Natural killer cell (primary cell): ENCODE measurements at regions not wholly inside any gene's neighbourhood (a gene's known extent, or its start where the extent isn't known, plus 50 kb on each side); places are given as distances from the start of the nearest gene placed in this dataset.

ENCODE experiments used
- ATAC-seq, 3 donors: fragments of 150-1000 bp in 2 of 3; fragments of 200-7000 bp in 1 of 3; cut with Tn5 transposase; 1 replicate in 1 of 3; 2 replicates in 2 of 3; pipeline ENCODE4 v1.10.0; 2021; ENCODE audit warnings: mild to moderate bottlenecking in 2 of 3, moderate library complexity in 2 of 3
- DNase-seq, 2 donors: peaks; one replicate each; pipeline versions ENCODE4 v3.0.0 to v3.0.0-alpha.2; 2013 to 2021; ENCODE audit warnings: mixed read lengths in 1 of 2
- H3K27ac ChIP-seq: one replicate; pipeline ENCODE4 v1.5.1; 2013; ENCODE audit warnings: mild to moderate bottlenecking, low read length
- H3K27me3 ChIP-seq: one replicate; pipeline ENCODE4 v1.6.1; 2013; ENCODE audit warnings: low read length; ENCODE audit not compliant: control insufficient read depth, insufficient read depth
- H3K36me3 ChIP-seq: one replicate; pipeline ENCODE4 v1.6.1; 2013; ENCODE audit warnings: low read length; ENCODE audit not compliant: control insufficient read depth, insufficient read depth
- H3K4me1 ChIP-seq: one replicate; pipeline ENCODE4 v1.6.1; 2013; ENCODE audit warnings: low read length; ENCODE audit not compliant: control insufficient read depth, insufficient read depth
- H3K4me3 ChIP-seq: one replicate; pipeline ENCODE4 v1.5.1; 2013; ENCODE audit warnings: low read length
- H3K9me3 ChIP-seq: one replicate; pipeline ENCODE4 v1.6.1; 2013; ENCODE audit warnings: low read length; ENCODE audit not compliant: control insufficient read depth, insufficient read depth
- H3K27ac Mint-ChIP-seq, 2 donors: one replicate each; pipeline ENCODE4 v1.8.0; 2022; ENCODE audit warnings: mild to moderate bottlenecking in 2 of 2, mixed read lengths in 2 of 2, moderate library complexity in 1 of 2
- H3K27me3 Mint-ChIP-seq, 2 donors: one replicate each; pipeline ENCODE4 v1.8.0; 2022; ENCODE audit warnings: low read depth in 2 of 2, mixed read lengths in 2 of 2
- H3K36me3 Mint-ChIP-seq: one replicate; pipeline ENCODE4 v1.8.0; 2022; ENCODE audit warnings: mixed read lengths
- H3K4me1 Mint-ChIP-seq, 2 donors: one replicate each; pipeline ENCODE4 v1.8.0; 2022; ENCODE audit warnings: mixed read lengths in 2 of 2
- H3K4me3 Mint-ChIP-seq: one replicate; pipeline ENCODE4 v1.8.0; 2022; ENCODE audit warnings: mild to moderate bottlenecking, moderate library complexity, mixed read lengths
- H3K9me3 Mint-ChIP-seq, 2 donors: one replicate each; pipeline ENCODE4 v1.8.0; 2022; ENCODE audit warnings: mixed read lengths in 2 of 2
- WGBS: methylation state at CpG from one replicate; pipeline ENCODE4 v1.1.7; 2013; ENCODE audit warnings: missing lambda C conversion rate; ENCODE audit not compliant: insufficient coverage; 5-methylcytosine and 5-hydroxymethylcytosine counted together
- intact Hi-C: fragments of 100-400 bp; cut with micrococcal nuclease; formaldehyde crosslinking; loops from one replicate; pipeline ENCODE4 v1.14.2; 2022
- TF ChIP-seq, protein P1 (sequence below): fragments of 200-600 bp; IDR thresholded peaks from one replicate; pipeline ENCODE4 v1.8.0; 2022; ENCODE audit warnings: antibody characterized with exemption

- 90% methylated on average over 5 of the region's 6 CpGs for WGBS
- no peaks in the 10 kb centered on the region for H3K36me3 ChIP-seq
- H3K27me3 ChIP-seq: no peaks in the 10 kb centered on the region
- no peak for ATAC-seq
- H3K9me3 ChIP-seq: no peaks in the 10 kb centered on the region
- TF ChIP-seq, protein P1, sequence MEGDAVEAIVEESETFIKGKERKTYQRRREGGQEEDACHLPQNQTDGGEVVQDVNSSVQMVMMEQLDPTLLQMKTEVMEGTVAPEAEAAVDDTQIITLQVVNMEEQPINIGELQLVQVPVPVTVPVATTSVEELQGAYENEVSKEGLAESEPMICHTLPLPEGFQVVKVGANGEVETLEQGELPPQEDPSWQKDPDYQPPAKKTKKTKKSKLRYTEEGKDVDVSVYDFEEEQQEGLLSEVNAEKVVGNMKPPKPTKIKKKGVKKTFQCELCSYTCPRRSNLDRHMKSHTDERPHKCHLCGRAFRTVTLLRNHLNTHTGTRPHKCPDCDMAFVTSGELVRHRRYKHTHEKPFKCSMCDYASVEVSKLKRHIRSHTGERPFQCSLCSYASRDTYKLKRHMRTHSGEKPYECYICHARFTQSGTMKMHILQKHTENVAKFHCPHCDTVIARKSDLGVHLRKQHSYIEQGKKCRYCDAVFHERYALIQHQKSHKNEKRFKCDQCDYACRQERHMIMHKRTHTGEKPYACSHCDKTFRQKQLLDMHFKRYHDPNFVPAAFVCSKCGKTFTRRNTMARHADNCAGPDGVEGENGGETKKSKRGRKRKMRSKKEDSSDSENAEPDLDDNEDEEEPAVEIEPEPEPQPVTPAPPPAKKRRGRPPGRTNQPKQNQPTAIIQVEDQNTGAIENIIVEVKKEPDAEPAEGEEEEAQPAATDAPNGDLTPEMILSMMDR: no peak
- H3K27me3 Mint-ChIP-seq: no peaks in the 10 kb centered on the region
- H3K4me3 ChIP-seq: no peak overlapping the region
- no peaks in the 10 kb centered on the region for H3K4me1 Mint-ChIP-seq
- H3K36me3 Mint-ChIP-seq: no peaks in the 10 kb centered on the region
- H3K4me3 Mint-ChIP-seq: no peak overlapping the region
- H3K27ac Mint-ChIP-seq: no peak overlapping the region
- H3K9me3 Mint-ChIP-seq: peaks cover 5 to 6% of the 10 kb centered on the region in 2 donors
- intact Hi-C loops: no loop called here
- no peak for DNase-seq
- H3K27ac ChIP-seq: no peak overlapping the region
- H3K4me1 ChIP-seq: no peaks in the 10 kb centered on the region
Measured at GRCh38 chr2:226352941-226353560, 446.6 kb downstream of the IRS1 start.

- DNase-seq: no peak
- Histone ChIP-seq H3K27ac (no peak overlapping the region), H3K27me3 (no peaks in the 10 kb centered on the region), H3K4me1 (no peaks in the 10 kb centered on the region), H3K4me3 (no peak overlapping the region), H3K9me3 (peaks cover 2% of the 10 kb centered on the region), H3K36me3 (no peaks in the 10 kb centered on the region)
- Mint-ChIP-seq H3K9me3 (peaks cover 5 to 8% of the 10 kb centered on the region in 2 donors), H3K4me3 (no peak overlapping the region), H3K4me1 (no peaks in the 10 kb centered on the region), H3K27ac (no peak overlapping the region), H3K27me3 (no peaks in the 10 kb centered on the region), H3K36me3 (no peaks in the 10 kb centered on the region)
- TF ChIP-seq, protein P1: no peak
- intact Hi-C loops: no loop called here
- no peak for ATAC-seq
- WGBS: 75% methylated on average over 2 of the region's 2 CpGs
Measured at GRCh38 chr2:226351711-226352110, 447.9 kb downstream of the IRS1 start.

DNA sequence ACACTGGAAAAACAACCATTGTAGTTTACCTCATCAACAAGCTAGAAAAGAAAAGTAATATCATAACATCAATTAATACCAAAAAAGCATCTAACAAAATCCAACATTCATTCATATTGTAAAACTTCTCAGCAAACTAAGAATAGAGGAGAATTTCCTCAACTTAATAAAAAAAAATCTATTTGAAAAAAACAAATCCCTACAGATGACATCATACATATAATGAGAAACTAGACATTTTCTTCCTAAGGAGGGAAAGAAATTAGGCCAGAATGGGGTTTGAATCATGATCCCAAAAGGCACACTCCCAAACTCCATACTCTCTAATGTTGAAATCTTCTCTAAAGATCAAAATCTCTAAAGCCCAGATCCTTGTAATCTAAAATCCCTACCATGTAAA lies 460.0 kb downstream of the IRS1 start:
- no peaks in the 10 kb centered on the region for H3K36me3 ChIP-seq
- DNase-seq (no peak), ATAC-seq (no peak)
- H3K36me3 Mint-ChIP-seq: no peaks in the 10 kb centered on the region
- no peak overlapping the region for H3K4me3 Mint-ChIP-seq
- no peaks in the 10 kb centered on the region for H3K27me3 ChIP-seq
- no peaks in the 10 kb centered on the region for H3K27me3 Mint-ChIP-seq
- intact Hi-C loops: no loop called here
- no peaks in the 10 kb centered on the region for H3K4me1 ChIP-seq
- H3K27ac ChIP-seq: no peak overlapping the region
- H3K4me3 ChIP-seq: no peak overlapping the region
- no peak overlapping the region for H3K27ac Mint-ChIP-seq
- TF ChIP-seq, protein P1: no peak
- no peaks in the 10 kb centered on the region for H3K4me1 Mint-ChIP-seq
- H3K9me3 ChIP-seq: no peaks in the 10 kb centered on the region
- H3K9me3 Mint-ChIP-seq: peaks cover 0 to 4% of the 10 kb centered on the region in 2 donors

DNA sequence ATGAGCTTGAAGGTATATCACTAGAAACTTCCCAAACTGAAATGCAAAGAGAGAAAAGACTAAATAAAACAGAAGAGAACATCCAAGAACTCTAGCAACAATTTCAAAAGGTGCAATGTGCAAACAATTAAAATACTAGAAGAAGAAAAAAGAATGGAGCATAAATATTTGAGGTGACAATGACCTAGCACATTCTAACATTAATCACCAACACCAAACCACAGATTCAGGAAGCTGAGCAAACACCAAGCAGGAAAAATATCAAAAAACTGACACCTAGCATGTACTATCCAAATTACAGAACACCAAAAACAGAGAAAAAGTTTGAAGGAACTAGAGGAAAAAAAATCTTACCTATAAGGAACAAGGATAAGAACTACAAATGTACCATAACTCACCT lies 460.8 kb downstream of the IRS1 start:
- H3K27me3 Mint-ChIP-seq: no peaks in the 10 kb centered on the region
- no peak overlapping the region for H3K4me3 Mint-ChIP-seq
- H3K36me3 ChIP-seq: no peaks in the 10 kb centered on the region
- intact Hi-C loops: no loop called here
- no peaks in the 10 kb centered on the region for H3K9me3 ChIP-seq
- H3K27me3 ChIP-seq: no peaks in the 10 kb centered on the region
- TF ChIP-seq, protein P1: no peak
- H3K4me1 Mint-ChIP-seq: no peaks in the 10 kb centered on the region
- no peak for ATAC-seq
- no peaks in the 10 kb centered on the region for H3K4me1 ChIP-seq
- no peak overlapping the region for H3K27ac Mint-ChIP-seq
- H3K27ac ChIP-seq: no peak overlapping the region
- peaks cover 0 to 4% of the 10 kb centered on the region in 2 donors for H3K9me3 Mint-ChIP-seq
- no peak overlapping the region for H3K4me3 ChIP-seq
- H3K36me3 Mint-ChIP-seq: no peaks in the 10 kb centered on the region
- no peak for DNase-seq
